CD4-positive, alpha-beta T cell (primary cell): ENCODE measurements at regions not wholly inside any gene's neighbourhood (a gene's known extent, or its start where the extent isn't known, plus 50 kb on each side); places are given as distances from the start of the nearest gene placed in this dataset.
"Not testable (repeated sequence)": the region's sequence is repeated elsewhere in the genome, so short reads cannot be mapped to it uniquely, and the experiment has no call there.

Source experiments
- ATAC-seq: fragments of 200-7000 bp; cut with Tn5 transposase; one replicate; pipeline ENCODE4 v1.10.0; 2022; ENCODE audit warnings: mild to moderate bottlenecking; ENCODE audit not compliant: poor library complexity
- CTCF ChIA-PET: fragments of 350-600 bp; sonication (Branson Sonifier 250); formaldehyde crosslinking; loops from one replicate; lab custom pipeline; 2021; ENCODE audit warnings: antibody characterized with exemption, inconsistent platforms; lab: Charles Lee
- POLR2A ChIA-PET: fragments of 350-600 bp; sonication (Branson Sonifier 250); formaldehyde crosslinking; loops from one replicate; lab custom pipeline; 2021; ENCODE audit warnings: antibody characterized with exemption, inconsistent platforms; lab: Charles Lee
- DNase-seq, 14 experiments: peaks; one replicate each; pipeline ENCODE4 v3.0.0-alpha.2; 2013 to 2020; ENCODE audit warnings: mixed read lengths in 2 of 14
- H3K27ac ChIP-seq, 2 donors: one replicate each; pipeline versions ENCODE4 v1.5.1 to v1.7.0; 2013; ENCODE audit warnings: low read length in 2 of 2, low read depth in 1 of 2, mild to moderate bottlenecking in 1 of 2
- H3K27me3 ChIP-seq, 2 experiments: 1 replicate in 1 of 2; 2 replicates in 1 of 2; pipeline versions ENCODE4 v1.6.1 to v1.7.0; 2013; ENCODE audit warnings: low read length in 2 of 2, control low read depth in 1 of 2, mild to moderate bottlenecking in 1 of 2, moderate library complexity in 1 of 2; ENCODE audit not compliant: insufficient read depth in 2 of 2, control insufficient read depth in 1 of 2
- H3K36me3 ChIP-seq: one replicate; pipeline ENCODE4 v1.6.1; 2013; ENCODE audit warnings: low read length, control low read depth; ENCODE audit not compliant: insufficient read depth
- H3K4me1 ChIP-seq: one replicate; pipeline ENCODE4 v1.6.1; 2013; ENCODE audit warnings: low read length, control low read depth; ENCODE audit not compliant: insufficient read depth
- H3K4me3 ChIP-seq: one replicate; pipeline ENCODE4 v1.5.1; 2013; ENCODE audit warnings: mild to moderate bottlenecking, low read length, moderate library complexity
- H3K9me3 ChIP-seq, 2 experiments: 1 replicate in 1 of 2; 2 replicates in 1 of 2; pipeline versions ENCODE4 v1.6.1 to v1.7.0; 2013; ENCODE audit warnings: low read length in 2 of 2, mild to moderate bottlenecking in 2 of 2, control low read depth in 1 of 2, moderate library complexity in 1 of 2; ENCODE audit not compliant: control insufficient read depth in 1 of 2, insufficient read depth in 1 of 2
- H3K27ac Mint-ChIP-seq: one replicate; pipeline ENCODE4 v1.8.0; 2020; ENCODE audit warnings: mixed read lengths
- H3K27me3 Mint-ChIP-seq: one replicate; pipeline ENCODE4 v1.8.0; 2021; ENCODE audit warnings: mixed read lengths
- H3K36me3 Mint-ChIP-seq: one replicate; pipeline ENCODE4 v1.8.0; 2021; ENCODE audit warnings: low read depth, mixed read lengths
- H3K4me1 Mint-ChIP-seq: one replicate; pipeline ENCODE4 v1.8.0; 2021; ENCODE audit warnings: low read depth, mixed read lengths
- H3K4me3 Mint-ChIP-seq: one replicate; pipeline ENCODE4 v1.8.0; 2020; ENCODE audit warnings: mild to moderate bottlenecking, mixed read lengths
- H3K9me3 Mint-ChIP-seq: one replicate; pipeline ENCODE4 v1.8.0; 2020; ENCODE audit warnings: mixed read lengths
- CTCF ChIP-seq: fragments of 200-600 bp; IDR thresholded peaks from one replicate; pipeline ENCODE4 v1.8.0; 2022; ENCODE audit warnings: antibody characterized with exemption, mild to moderate bottlenecking
- intact Hi-C, 2 experiments: fragments of 100-400 bp; cut with DNase I in 1 of 2; cut with micrococcal nuclease in 1 of 2; formaldehyde crosslinking; loops; one replicate each; pipeline versions ENCODE4 v1.15.1 to v1.9.0; 2023 to 2025; cut with DNase I, micrococcal nuclease

- Histone ChIP-seq H3K27me3 (no peaks in the 10 kb centered on the region), H3K4me3 (no peak overlapping the region), H3K27ac (no peak overlapping the region), H3K9me3 (peaks cover 0 to 4% of the 10 kb centered on the region in 2 experiments), H3K36me3 (no peaks in the 10 kb centered on the region), H3K4me1 (no peaks in the 10 kb centered on the region)
- CTCF ChIA-PET: no interaction called here
- intact Hi-C loops: no loop called here
- no peak overlapping the region for H3K4me3 Mint-ChIP-seq
- no peak for TF ChIP-seq CTCF
- no peak overlapping the region for H3K27ac Mint-ChIP-seq
- no peak for DNase-seq
- no peaks in the 10 kb centered on the region for H3K27me3 Mint-ChIP-seq
- no peaks in the 10 kb centered on the region for H3K9me3 Mint-ChIP-seq
- H3K36me3 Mint-ChIP-seq: no peaks in the 10 kb centered on the region
- no peaks in the 10 kb centered on the region for H3K4me1 Mint-ChIP-seq
- POLR2A ChIA-PET: no interaction called here
- ATAC-seq: no peak
Observed at GRCh38 chr4:111334361-111334760, 711.5 kb upstream of the PITX2 start.

DNA sequence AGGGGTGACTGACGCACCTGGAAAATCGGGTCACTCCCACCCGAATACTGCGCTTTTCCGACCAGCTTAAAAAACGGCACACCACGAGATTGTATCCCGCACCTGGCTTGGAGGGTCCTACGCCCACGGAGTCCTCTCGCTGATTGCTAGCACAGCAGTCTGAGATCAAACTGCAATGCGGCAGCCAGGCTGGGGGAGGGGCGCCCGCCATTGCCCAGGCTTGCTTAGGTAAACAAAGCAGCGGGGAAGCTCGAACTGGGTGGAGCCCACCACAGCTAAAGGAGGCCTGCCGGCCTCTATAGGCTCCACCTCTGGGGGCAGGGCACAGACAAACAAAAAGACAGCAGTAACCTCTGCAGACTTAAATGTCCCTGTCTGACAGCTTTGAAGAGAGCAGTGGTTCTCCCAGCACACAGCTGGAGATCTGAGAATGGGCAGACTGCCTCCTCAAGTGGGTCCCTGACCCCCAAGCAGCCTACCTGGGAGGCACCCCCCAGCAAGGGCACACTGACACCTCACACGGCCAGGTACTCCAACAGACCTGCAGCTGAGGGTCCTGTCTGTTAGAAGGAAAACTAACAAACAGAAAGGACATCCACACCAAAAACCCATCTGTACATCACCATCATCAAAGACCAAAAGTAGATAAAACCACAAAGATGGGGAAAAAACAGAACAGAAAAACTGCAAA lies 714.5 kb upstream of the PITX2 start:
- H3K36me3 ChIP-seq, H3K27ac Mint-ChIP-seq, DNase-seq, H3K4me1 ChIP-seq, ATAC-seq, CTCF ChIA-PET, H3K9me3 ChIP-seq, POLR2A ChIA-PET, H3K4me3 Mint-ChIP-seq, H3K4me3 ChIP-seq, H3K4me1 Mint-ChIP-seq, H3K36me3 Mint-ChIP-seq, H3K9me3 Mint-ChIP-seq, H3K27ac ChIP-seq, H3K27me3 Mint-ChIP-seq, H3K27me3 ChIP-seq: not testable (repeated sequence)
- intact Hi-C loops: loop anchor here in 1 of 2 experiments (5.0 kb wide), 1 partner anchor 555 kb away; no protein-coding TSS in a partner anchor

DNA sequence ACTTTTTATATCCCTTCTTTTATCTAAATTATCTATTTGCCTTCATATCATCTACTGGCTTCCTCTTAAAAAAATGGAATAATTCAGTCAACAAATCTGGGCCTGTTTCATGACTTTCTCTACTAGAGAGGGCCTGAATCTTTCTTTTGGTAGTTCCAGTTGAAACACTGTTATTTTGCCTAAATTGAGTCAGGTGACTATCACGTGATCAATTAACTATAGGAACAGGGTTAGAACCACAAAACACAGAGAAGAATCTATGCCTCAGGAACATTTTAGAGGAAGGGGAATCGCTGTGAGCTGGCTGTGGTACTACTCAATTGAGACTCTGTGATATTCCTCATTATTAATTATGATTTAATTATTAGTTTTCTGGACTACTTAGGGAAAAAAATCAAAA lies 736.7 kb upstream of the PITX2 start:
- ChIA-PET CTCF (no interaction called here), POLR2A (no interaction called here)
- no peaks in the 10 kb centered on the region for H3K27me3 ChIP-seq
- intact Hi-C loops: no loop called here
- no peak overlapping the region for H3K4me3 ChIP-seq
- H3K4me1 Mint-ChIP-seq: no peaks in the 10 kb centered on the region
- no peak overlapping the region for H3K4me3 Mint-ChIP-seq
- H3K4me1 ChIP-seq: no peaks in the 10 kb centered on the region
- no peaks in the 10 kb centered on the region for H3K36me3 Mint-ChIP-seq
- peaks cover 0 to 3% of the 10 kb centered on the region in 2 experiments for H3K9me3 ChIP-seq
- no peak overlapping the region for H3K27ac Mint-ChIP-seq
- ATAC-seq (no peak), DNase-seq (no peak)
- no peaks in the 10 kb centered on the region for H3K27me3 Mint-ChIP-seq
- TF ChIP-seq CTCF: no peak
- H3K27ac ChIP-seq: no peak overlapping the region
- H3K9me3 Mint-ChIP-seq: no peaks in the 10 kb centered on the region
- H3K36me3 ChIP-seq: no peaks in the 10 kb centered on the region

DNA sequence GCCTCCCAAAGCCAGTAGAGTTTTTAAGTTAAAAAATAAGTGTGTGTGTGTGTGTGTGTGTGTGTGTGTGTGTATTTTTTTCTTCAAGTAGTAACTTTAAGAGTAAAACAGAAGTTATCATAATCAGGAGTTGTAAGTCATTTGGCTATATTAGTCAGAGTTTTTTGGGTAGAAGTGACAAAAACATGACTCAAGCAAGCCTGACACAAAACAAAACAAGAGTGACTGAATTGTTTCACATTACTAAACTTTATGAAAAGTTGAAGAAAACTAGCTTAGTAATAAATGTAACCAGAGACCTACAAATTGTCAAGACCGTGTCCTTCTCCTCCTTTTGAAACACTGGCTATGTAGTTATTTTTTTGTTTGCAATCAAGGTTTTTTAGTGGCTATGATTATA lies 738.0 kb upstream of the PITX2 start:
- no peak overlapping the region for H3K4me3 Mint-ChIP-seq
- no peak for TF ChIP-seq CTCF
- Histone ChIP-seq H3K4me1 (no peaks in the 10 kb centered on the region), H3K4me3 (no peak overlapping the region), H3K27me3 (no peaks in the 10 kb centered on the region), H3K9me3 (peaks cover 0 to 3% of the 10 kb centered on the region in 2 experiments), H3K27ac (no peak overlapping the region), H3K36me3 (no peaks in the 10 kb centered on the region)
- ATAC-seq: no peak
- no peaks in the 10 kb centered on the region for H3K36me3 Mint-ChIP-seq
- H3K9me3 Mint-ChIP-seq: no peaks in the 10 kb centered on the region
- POLR2A ChIA-PET: no interaction called here
- CTCF ChIA-PET: no interaction called here
- DNase-seq: no peak
- intact Hi-C loops: no loop called here
- H3K27me3 Mint-ChIP-seq: no peaks in the 10 kb centered on the region
- no peaks in the 10 kb centered on the region for H3K4me1 Mint-ChIP-seq
- no peak overlapping the region for H3K27ac Mint-ChIP-seq
